GM23338 (cell line): ENCODE measurements at regions not wholly inside any gene's neighbourhood (a gene's known extent, or its start where the extent isn't known, plus 50 kb on each side); places are given as distances from the start of the nearest gene placed in this dataset.

Experiments
- CREB1 ChIP-seq: fragments of 250-450 bp; sonication (Bioruptor Pico); IDR thresholded peaks from 2 replicates; pipeline ENCODE4 v1.5.0; 2020; ENCODE audit warnings: low read depth, mild to moderate bottlenecking, moderate library complexity
- EZH2 ChIP-seq: fragments of 200-600 bp; sonication (generic); IDR thresholded peaks from one replicate; pipeline ENCODE4 v1.8.0; 2017; ENCODE audit warnings: antibody characterized with exemption, mild to moderate bottlenecking, low read depth; ENCODE audit not compliant: unreplicated experiment
- EZH2phosphoT487 ChIP-seq: fragments of 200-600 bp; sonication (generic); IDR thresholded peaks from one replicate; pipeline ENCODE4 v1.8.1; 2018; ENCODE audit warnings: antibody characterized with exemption; ENCODE audit not compliant: unreplicated experiment
- JUNB ChIP-seq: IDR thresholded peaks from one replicate; pipeline ENCODE4 v1.6.1; 2016; ENCODE audit warnings: antibody characterized with exemption; ENCODE audit not compliant: unreplicated experiment
- NANOG ChIP-seq: IDR thresholded peaks from 2 replicates; pipeline ENCODE4 v1.6.1; 2016; ENCODE audit warnings: antibody characterized with exemption, borderline replicate concordance
- POLR2AphosphoS5 ChIP-seq: IDR thresholded peaks from 2 replicates; pipeline ENCODE4 v1.6.1; 2016; ENCODE audit warnings: antibody characterized with exemption, low read depth
- STAT1 ChIP-seq: IDR thresholded peaks from one replicate; pipeline ENCODE4 v1.6.1; 2016; ENCODE audit warnings: antibody characterized with exemption; ENCODE audit not compliant: unreplicated experiment
- ZNF114 ChIP-seq: fragments of 250-450 bp; sonication (Bioruptor Pico); IDR thresholded peaks from 2 replicates; pipeline ENCODE4 v1.5.0; 2020; ENCODE audit warnings: mild to moderate bottlenecking, moderate library complexity
- ZNF331 ChIP-seq: fragments of 250-450 bp; sonication (Bioruptor Pico); IDR thresholded peaks from 2 replicates; pipeline ENCODE4 v1.5.0; 2020; ENCODE audit warnings: low read depth, mild to moderate bottlenecking, moderate library complexity
- TF ChIP-seq, protein P1 (sequence below), 2 experiments: fragments of 200-600 bp in 1 of 2; sonication (generic) in 1 of 2; conservative IDR thresholded peaks; 2 replicates each; pipeline versions ENCODE4 v1.5.1 to v1.6.1; 2016 to 2017; ENCODE audit warnings: antibody characterized with exemption in 2 of 2, low read depth in 2 of 2, mild to moderate bottlenecking in 2 of 2, moderate library complexity in 1 of 2
- TF ChIP-seq, protein P2 (sequence below): IDR thresholded peaks from one replicate; pipeline ENCODE4 v1.6.1; 2018; ENCODE audit warnings: antibody characterized with exemption; ENCODE audit not compliant: unreplicated experiment
- TF ChIP-seq, protein P3 (sequence below): IDR thresholded peaks from 2 replicates; pipeline ENCODE4 v1.6.1; 2016; ENCODE audit warnings: antibody characterized with exemption
- TF ChIP-seq, protein P4 (sequence below): fragments of 250-450 bp; sonication (Bioruptor Pico); IDR thresholded peaks from 2 replicates; pipeline ENCODE4 v1.5.0; 2020; ENCODE audit warnings: mild to moderate bottlenecking, moderate library complexity

DNA sequence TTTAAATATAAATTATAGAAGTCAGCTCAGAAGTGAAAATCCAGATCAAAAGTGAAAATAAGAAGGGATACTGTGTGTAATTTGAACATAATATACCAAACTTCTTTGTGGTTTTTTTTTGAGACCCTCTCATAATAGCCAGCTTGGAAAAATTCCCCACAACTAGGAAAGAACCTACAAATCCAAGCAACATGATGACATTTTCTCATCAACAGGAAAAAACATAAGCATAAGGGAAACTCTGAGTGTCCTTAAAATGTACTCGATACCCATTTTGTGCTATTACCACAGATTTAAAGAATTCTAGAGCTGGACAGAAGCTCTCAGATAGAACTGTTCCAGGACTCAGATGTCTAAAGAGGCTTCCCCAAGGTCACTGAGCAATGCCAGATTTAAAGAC is 214.8 kb upstream of the KLF14 start:
- TF ChIP-seq POLR2AphosphoS5 (no peak), EZH2 (no peak), EZH2phosphoT487 (no peak), JUNB (no peak), NANOG (no peak), ZNF331 (CRISPR knock-in tag) (no peak), ZNF114 (CRISPR knock-in tag) (no peak), CREB1 (CRISPR knock-in tag) (no peak), STAT1 (no peak)
- TF ChIP-seq, protein P1, sequence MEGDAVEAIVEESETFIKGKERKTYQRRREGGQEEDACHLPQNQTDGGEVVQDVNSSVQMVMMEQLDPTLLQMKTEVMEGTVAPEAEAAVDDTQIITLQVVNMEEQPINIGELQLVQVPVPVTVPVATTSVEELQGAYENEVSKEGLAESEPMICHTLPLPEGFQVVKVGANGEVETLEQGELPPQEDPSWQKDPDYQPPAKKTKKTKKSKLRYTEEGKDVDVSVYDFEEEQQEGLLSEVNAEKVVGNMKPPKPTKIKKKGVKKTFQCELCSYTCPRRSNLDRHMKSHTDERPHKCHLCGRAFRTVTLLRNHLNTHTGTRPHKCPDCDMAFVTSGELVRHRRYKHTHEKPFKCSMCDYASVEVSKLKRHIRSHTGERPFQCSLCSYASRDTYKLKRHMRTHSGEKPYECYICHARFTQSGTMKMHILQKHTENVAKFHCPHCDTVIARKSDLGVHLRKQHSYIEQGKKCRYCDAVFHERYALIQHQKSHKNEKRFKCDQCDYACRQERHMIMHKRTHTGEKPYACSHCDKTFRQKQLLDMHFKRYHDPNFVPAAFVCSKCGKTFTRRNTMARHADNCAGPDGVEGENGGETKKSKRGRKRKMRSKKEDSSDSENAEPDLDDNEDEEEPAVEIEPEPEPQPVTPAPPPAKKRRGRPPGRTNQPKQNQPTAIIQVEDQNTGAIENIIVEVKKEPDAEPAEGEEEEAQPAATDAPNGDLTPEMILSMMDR (conservative IDR thresholded peaks at IDR 0.05; ENCODE audit: low read depth in 2 of 2) = no peak
- TF ChIP-seq, protein P2, sequence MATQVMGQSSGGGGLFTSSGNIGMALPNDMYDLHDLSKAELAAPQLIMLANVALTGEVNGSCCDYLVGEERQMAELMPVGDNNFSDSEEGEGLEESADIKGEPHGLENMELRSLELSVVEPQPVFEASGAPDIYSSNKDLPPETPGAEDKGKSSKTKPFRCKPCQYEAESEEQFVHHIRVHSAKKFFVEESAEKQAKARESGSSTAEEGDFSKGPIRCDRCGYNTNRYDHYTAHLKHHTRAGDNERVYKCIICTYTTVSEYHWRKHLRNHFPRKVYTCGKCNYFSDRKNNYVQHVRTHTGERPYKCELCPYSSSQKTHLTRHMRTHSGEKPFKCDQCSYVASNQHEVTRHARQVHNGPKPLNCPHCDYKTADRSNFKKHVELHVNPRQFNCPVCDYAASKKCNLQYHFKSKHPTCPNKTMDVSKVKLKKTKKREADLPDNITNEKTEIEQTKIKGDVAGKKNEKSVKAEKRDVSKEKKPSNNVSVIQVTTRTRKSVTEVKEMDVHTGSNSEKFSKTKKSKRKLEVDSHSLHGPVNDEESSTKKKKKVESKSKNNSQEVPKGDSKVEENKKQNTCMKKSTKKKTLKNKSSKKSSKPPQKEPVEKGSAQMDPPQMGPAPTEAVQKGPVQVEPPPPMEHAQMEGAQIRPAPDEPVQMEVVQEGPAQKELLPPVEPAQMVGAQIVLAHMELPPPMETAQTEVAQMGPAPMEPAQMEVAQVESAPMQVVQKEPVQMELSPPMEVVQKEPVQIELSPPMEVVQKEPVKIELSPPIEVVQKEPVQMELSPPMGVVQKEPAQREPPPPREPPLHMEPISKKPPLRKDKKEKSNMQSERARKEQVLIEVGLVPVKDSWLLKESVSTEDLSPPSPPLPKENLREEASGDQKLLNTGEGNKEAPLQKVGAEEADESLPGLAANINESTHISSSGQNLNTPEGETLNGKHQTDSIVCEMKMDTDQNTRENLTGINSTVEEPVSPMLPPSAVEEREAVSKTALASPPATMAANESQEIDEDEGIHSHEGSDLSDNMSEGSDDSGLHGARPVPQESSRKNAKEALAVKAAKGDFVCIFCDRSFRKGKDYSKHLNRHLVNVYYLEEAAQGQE = no peak
- TF ChIP-seq, protein P3, sequence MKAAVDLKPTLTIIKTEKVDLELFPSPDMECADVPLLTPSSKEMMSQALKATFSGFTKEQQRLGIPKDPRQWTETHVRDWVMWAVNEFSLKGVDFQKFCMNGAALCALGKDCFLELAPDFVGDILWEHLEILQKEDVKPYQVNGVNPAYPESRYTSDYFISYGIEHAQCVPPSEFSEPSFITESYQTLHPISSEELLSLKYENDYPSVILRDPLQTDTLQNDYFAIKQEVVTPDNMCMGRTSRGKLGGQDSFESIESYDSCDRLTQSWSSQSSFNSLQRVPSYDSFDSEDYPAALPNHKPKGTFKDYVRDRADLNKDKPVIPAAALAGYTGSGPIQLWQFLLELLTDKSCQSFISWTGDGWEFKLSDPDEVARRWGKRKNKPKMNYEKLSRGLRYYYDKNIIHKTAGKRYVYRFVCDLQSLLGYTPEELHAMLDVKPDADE = no peak
- TF ChIP-seq, protein P4, sequence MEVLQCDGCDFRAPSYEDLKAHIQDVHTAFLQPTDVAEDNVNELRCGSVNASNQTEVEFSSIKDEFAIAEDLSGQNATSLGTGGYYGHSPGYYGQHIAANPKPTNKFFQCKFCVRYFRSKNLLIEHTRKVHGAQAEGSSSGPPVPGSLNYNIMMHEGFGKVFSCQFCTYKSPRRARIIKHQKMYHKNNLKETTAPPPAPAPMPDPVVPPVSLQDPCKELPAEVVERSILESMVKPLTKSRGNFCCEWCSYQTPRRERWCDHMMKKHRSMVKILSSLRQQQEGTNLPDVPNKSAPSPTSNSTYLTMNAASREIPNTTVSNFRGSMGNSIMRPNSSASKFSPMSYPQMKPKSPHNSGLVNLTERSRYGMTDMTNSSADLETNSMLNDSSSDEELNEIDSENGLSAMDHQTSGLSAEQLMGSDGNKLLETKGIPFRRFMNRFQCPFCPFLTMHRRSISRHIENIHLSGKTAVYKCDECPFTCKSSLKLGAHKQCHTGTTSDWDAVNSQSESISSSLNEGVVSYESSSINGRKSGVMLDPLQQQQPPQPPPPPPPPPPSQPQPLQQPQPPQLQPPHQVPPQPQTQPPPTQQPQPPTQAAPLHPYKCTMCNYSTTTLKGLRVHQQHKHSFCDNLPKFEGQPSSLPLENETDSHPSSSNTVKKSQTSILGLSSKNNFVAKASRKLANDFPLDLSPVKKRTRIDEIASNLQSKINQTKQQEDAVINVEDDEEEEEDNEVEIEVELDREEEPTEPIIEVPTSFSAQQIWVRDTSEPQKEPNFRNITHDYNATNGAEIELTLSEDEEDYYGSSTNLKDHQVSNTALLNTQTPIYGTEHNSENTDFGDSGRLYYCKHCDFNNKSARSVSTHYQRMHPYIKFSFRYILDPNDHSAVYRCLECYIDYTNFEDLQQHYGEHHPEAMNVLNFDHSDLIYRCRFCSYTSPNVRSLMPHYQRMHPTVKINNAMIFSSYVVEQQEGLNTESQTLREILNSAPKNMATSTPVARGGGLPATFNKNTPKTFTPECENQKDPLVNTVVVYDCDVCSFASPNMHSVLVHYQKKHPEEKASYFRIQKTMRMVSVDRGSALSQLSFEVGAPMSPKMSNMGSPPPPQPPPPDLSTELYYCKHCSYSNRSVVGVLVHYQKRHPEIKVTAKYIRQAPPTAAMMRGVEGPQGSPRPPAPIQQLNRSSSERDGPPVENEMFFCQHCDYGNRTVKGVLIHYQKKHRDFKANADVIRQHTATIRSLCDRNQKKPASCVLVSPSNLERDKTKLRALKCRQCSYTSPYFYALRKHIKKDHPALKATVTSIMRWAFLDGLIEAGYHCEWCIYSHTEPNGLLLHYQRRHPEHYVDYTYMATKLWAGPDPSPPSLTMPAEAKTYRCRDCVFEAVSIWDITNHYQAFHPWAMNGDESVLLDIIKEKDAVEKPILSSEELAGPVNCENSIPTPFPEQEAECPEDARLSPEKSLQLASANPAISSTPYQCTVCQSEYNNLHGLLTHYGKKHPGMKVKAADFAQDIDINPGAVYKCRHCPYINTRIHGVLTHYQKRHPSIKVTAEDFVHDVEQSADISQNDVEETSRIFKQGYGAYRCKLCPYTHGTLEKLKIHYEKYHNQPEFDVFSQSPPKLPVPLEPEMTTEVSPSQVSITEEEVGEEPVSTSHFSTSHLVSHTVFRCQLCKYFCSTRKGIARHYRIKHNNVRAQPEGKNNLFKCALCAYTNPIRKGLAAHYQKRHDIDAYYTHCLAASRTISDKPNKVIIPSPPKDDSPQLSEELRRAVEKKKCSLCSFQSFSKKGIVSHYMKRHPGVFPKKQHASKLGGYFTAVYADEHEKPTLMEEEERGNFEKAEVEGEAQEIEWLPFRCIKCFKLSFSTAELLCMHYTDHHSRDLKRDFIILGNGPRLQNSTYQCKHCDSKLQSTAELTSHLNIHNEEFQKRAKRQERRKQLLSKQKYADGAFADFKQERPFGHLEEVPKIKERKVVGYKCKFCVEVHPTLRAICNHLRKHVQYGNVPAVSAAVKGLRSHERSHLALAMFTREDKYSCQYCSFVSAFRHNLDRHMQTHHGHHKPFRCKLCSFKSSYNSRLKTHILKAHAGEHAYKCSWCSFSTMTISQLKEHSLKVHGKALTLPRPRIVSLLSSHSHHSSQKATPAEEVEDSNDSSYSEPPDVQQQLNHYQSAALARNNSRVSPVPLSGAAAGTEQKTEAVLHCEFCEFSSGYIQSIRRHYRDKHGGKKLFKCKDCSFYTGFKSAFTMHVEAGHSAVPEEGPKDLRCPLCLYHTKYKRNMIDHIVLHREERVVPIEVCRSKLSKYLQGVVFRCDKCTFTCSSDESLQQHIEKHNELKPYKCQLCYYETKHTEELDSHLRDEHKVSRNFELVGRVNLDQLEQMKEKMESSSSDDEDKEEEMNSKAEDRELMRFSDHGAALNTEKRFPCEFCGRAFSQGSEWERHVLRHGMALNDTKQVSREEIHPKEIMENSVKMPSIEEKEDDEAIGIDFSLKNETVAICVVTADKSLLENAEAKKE = no peak
